GM13977 (cell line): ENCODE measurements at regions not wholly inside any gene's neighbourhood (a gene's known extent, or its start where the extent isn't known, plus 50 kb on each side); places are given as distances from the start of the nearest gene placed in this dataset.

Source experiments
- DNase-seq: peaks from one replicate; pipeline ENCODE4 v3.0.0; 2012; ENCODE audit warnings: low spot score
- CTCF ChIP-seq: IDR thresholded peaks from 2 replicates; pipeline ENCODE4 v1.5.1; 2012; ENCODE audit warnings: mild to moderate bottlenecking, control low read depth; ENCODE audit not compliant: insufficient read depth; ENCODE audit errors: extremely low read depth, missing control alignments
- in situ Hi-C: fragments of 300-500 bp; cut with MboI; formaldehyde crosslinking; loops from one replicate; pipeline ENCODE4 v1.12.0; 2022; ENCODE audit warnings: low sequenced_read_pairs, low pct_unique_long_range_greater_than_20kb, mixed read lengths, inconsistent platforms; ENCODE audit not compliant: unreplicated experiment

GRCh38 chr21:38958323-38958705, 152.6 kb downstream of the ETS2 start:
- TF ChIP-seq CTCF, result no peak
- DNase-seq, result no peak
- in situ Hi-C loops, result no loop called here

GRCh38 chr21:38957575-38958322, 152.0 kb downstream of the ETS2 start:
- no peak for TF ChIP-seq CTCF
- in situ Hi-C loops, result no loop called here
- DNase-seq, result no peak

DNA sequence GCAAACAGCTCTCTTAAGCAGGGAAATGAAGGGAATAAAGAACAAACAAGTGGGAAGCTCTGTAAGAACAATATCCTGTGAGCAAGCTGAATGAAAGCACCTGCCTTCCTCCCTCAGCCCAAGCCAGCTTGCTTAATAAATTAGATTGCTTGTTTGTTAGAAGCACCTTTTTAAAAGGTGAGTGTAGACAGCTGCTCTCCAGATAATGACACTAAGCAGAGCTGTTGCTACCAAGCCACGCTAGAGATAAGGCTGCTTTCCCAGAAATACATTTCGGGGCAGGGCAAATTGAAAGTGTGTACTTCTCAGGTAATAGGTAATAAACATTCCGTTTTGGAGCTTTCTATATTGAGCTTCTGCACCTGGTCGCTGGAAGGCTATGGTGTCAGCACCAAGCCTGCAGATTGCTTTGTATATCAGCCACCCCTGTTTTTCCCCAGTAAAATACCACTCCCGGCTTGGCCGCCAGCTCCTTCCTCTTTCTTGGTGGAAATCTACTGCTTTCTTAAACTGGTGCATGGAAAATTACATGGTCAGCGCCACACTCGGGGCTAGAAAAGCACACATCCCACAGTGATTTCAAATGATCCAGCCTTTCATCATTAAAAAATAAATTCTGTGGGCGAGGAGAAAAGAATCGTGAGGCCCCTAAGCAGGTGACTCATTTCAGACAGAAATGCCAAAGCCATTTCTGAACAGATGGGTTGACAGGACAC, 151.3 kb downstream of the ETS2 start:
- no peak for TF ChIP-seq CTCF
- DNase-seq, result no peak
- in situ Hi-C loops, result no loop called here

DNA sequence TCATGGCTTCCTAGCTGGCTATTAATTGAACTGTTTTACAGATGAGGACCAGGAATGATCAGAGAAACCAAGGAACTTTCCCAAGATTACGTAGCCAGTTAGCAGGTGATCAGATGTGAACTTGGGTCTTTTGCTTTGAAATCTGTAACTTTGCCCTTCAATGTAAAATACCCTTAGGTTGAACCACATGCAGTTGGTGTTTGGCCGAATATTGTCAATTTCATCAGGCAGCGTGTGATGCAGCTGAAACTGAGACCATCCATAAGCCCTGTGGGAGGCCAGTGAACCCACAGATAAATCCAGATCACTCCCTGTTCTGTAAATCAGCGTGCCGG, 150.8 kb downstream of the ETS2 start:
- no peak for DNase-seq
- in situ Hi-C loops, result no loop called here

DNA sequence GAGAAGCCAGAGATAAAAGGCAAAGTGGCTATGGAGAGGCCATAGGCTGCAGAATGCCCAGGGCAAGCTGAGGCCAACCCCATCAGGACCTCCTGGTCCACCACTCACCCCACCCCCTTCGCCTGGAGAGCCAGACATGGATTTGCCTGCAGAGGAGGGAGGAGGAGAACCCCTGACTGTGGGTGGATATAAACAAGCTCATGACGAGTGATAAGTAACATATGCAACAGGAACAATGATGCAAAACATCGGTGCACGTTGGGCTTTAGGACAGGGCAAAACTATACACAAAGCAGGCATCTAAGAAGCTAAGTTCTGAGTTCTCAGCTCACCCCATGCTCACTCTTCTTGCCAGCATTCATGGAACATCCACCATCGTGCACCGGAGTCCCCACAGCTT, 150.3 kb downstream of the ETS2 start:
- in situ Hi-C loops, result no loop called here
- no peak for DNase-seq
- no peak for TF ChIP-seq CTCF

More for the DNA sequence above, 150.8 kb downstream of the ETS2 start:
- TF ChIP-seq CTCF, result no peak

DNA sequence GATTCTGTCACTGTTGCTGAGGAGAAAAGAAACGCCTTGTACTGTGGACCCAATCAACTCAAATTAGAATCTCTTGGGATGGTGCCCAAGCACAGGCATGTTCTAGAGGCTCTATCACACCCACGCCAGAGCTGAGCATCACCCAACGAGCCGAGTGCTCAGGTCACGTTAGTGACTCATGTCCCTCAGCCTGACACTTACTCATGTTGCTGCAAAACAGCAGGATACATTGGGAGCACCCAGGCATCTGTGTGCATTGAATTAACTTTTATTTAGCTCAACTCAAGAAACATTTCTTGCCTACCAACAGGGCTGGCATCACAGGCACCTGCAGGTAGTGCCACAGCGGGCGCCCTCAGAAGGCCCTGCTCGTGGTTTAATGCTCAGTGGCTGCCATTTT, 149.8 kb downstream of the ETS2 start:
- no peak for TF ChIP-seq CTCF
- no peak for DNase-seq
- in situ Hi-C loops, result no loop called here
